Mesendoderm (in vitro differentiated cells): ENCODE measurements at regions not wholly inside any gene's neighbourhood (a gene's known extent, or its start where the extent isn't known, plus 50 kb on each side); places are given as distances from the start of the nearest gene placed in this dataset.
"Not testable (repeated sequence)": the region's sequence is repeated elsewhere in the genome, so short reads cannot be mapped to it uniquely, and the experiment has no call there.

Source experiments
- DNase-seq: peaks from one replicate; pipeline ENCODE4 v3.0.0; 2013
- H2AK5ac ChIP-seq: 2 replicates; pipeline ENCODE4 v1.6.1; 2013; ENCODE audit warnings: low read length, inconsistent platforms
- H2BK120ac ChIP-seq: 2 replicates; pipeline ENCODE4 v1.6.1; 2013; ENCODE audit warnings: low read depth, mild to moderate bottlenecking, low read length, moderate library complexity, mixed read lengths
- H2BK15ac ChIP-seq: replicated peaks from 2 replicates; pipeline ENCODE4 v1.6.1; 2013; ENCODE audit warnings: low read depth, mild to moderate bottlenecking, moderate library complexity
- H2BK5ac ChIP-seq: 2 replicates; pipeline ENCODE4 v1.6.1; 2013; ENCODE audit warnings: low read length, inconsistent platforms
- H3K18ac ChIP-seq: 2 replicates; pipeline ENCODE4 v1.6.1; 2013; ENCODE audit warnings: mild to moderate bottlenecking, low read length, mixed read lengths
- H3K23ac ChIP-seq: one replicate; pipeline ENCODE4 v1.6.1; 2013; ENCODE audit warnings: low read length
- H3K27ac ChIP-seq: 2 replicates; pipeline ENCODE4 v1.5.1; 2013; ENCODE audit warnings: low read depth, mild to moderate bottlenecking, inconsistent platforms, low read length, moderate library complexity
- H3K27me3 ChIP-seq: 2 replicates; pipeline ENCODE4 v1.6.1; 2013; ENCODE audit warnings: low read length, control low read depth, mild to moderate bottlenecking, inconsistent platforms; ENCODE audit not compliant: insufficient read depth, poor library complexity
- H3K36me3 ChIP-seq: 2 replicates; pipeline ENCODE4 v1.6.1; 2013; ENCODE audit warnings: low read length, inconsistent platforms; ENCODE audit not compliant: control insufficient read depth, insufficient read depth
- H3K4ac ChIP-seq: one replicate; pipeline ENCODE4 v1.6.1; 2013; ENCODE audit warnings: low read depth, mild to moderate bottlenecking, low read length, moderate library complexity
- H3K4me1 ChIP-seq: 2 replicates; pipeline ENCODE4 v1.6.1; 2013; ENCODE audit warnings: low read depth, low read length, inconsistent platforms; ENCODE audit not compliant: control insufficient read depth
- H3K4me2 ChIP-seq: 2 replicates; pipeline ENCODE4 v1.6.1; 2013; ENCODE audit warnings: low read length
- H3K4me3 ChIP-seq: 2 replicates; pipeline ENCODE4 v1.5.1; 2013; ENCODE audit warnings: mild to moderate bottlenecking, low read length
- H3K56ac ChIP-seq: one replicate; pipeline ENCODE4 v1.6.1; 2013; ENCODE audit warnings: low read length
- H3K79me1 ChIP-seq: 2 replicates; pipeline ENCODE4 v1.6.1; 2013; ENCODE audit warnings: low read length, inconsistent platforms
- H3K79me2 ChIP-seq: 2 replicates; pipeline ENCODE4 v1.6.1; 2013; ENCODE audit warnings: mild to moderate bottlenecking, low read length; ENCODE audit not compliant: control insufficient read depth, insufficient read depth
- H3K9ac ChIP-seq: 2 replicates; pipeline ENCODE4 v1.6.1; 2013; ENCODE audit warnings: low read length, inconsistent platforms
- H4K5ac ChIP-seq: one replicate; pipeline ENCODE4 v1.6.1; 2013; ENCODE audit warnings: low read length
- H4K8ac ChIP-seq: one replicate; pipeline ENCODE4 v1.6.1; 2013; ENCODE audit warnings: low read depth, mild to moderate bottlenecking, control low read depth, low read length, moderate library complexity
- WGBS: extraction: QIAGEN DNeasy Blood & Tissue Kit; methylation state at CpG from one replicate; pipeline ENCODE4 v1.1.7; 2013; ENCODE audit warnings: low lambda C conversion rate, missing lambda C conversion rate; ENCODE audit not compliant: insufficient coverage; ENCODE audit errors: extremely low coverage; 5-methylcytosine and 5-hydroxymethylcytosine counted together

GRCh38 chr1:221972276-221973235 is 230.7 kb upstream of the DUSP10 start:
- H3K4me3 ChIP-seq: no peak overlapping the region
- peak; percentile 89 for DNase-seq
- H3K23ac ChIP-seq: no peak overlapping the region
- H3K27ac ChIP-seq: peak overlapping the region; percentile 83
- peak overlapping the region; percentile 2 for H3K9ac ChIP-seq
- peak overlapping the region; percentile 99 for H3K18ac ChIP-seq
- no peak overlapping the region for H2BK15ac ChIP-seq
- no peaks in the 10 kb centered on the region for H3K36me3 ChIP-seq
- peak overlapping the region; percentile 97 for H4K5ac ChIP-seq
- H2AK5ac ChIP-seq: no peak overlapping the region
- peak overlapping the region; percentile 94 for H4K8ac ChIP-seq
- WGBS: no CpG with 5 or more reads among the region's 10 CpGs
- peaks cover 2% of the 10 kb centered on the region for H3K4me1 ChIP-seq
- no peaks in the 10 kb centered on the region for H3K79me2 ChIP-seq
- H3K79me1 ChIP-seq: no peaks in the 10 kb centered on the region
- peak overlapping the region; percentile 94 for H3K4ac ChIP-seq
- H2BK120ac ChIP-seq: peak overlapping the region; percentile 100
- no peaks in the 10 kb centered on the region for H3K27me3 ChIP-seq
- peak overlapping the region; percentile 45 for H3K56ac ChIP-seq
- H3K4me2 ChIP-seq: no peak overlapping the region
- peak overlapping the region; percentile 80 for H2BK5ac ChIP-seq

DNA sequence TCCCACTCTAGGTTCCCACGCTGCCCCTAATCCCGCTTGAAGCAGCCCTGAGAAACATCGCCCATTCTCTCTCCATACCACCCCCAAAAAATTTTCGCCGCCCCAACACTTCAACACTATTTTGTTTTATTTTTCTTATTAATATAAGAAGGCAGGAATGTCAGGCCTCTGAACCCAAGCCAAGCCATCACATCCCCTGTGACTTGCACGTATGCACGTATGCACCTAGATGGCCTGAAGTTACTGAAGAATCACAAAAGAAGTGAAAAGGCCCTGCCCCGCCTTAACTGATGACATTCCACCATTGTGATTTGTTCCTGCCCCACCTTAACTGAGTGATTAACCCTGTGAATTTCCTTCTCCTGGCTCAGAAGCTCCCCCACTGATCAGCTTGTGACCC is 229.1 kb upstream of the DUSP10 start:
- H3K4ac ChIP-seq, H2AK5ac ChIP-seq, H3K23ac ChIP-seq, H3K4me3 ChIP-seq, H2BK120ac ChIP-seq, H3K27ac ChIP-seq, H3K79me1 ChIP-seq, H3K18ac ChIP-seq, H4K8ac ChIP-seq, H2BK5ac ChIP-seq, H3K9ac ChIP-seq, H3K79me2 ChIP-seq, H3K4me2 ChIP-seq, H2BK15ac ChIP-seq, H4K5ac ChIP-seq, H3K56ac ChIP-seq, H3K4me1 ChIP-seq, H3K27me3 ChIP-seq, H3K36me3 ChIP-seq: not testable (repeated sequence)
- WGBS: no CpG with 5 or more reads among the region's 8 CpGs
- DNase-seq: peak; percentile 54

GRCh38 chr1:221969298-221969858 is 227.5 kb upstream of the DUSP10 start:
- not testable (repeated sequence) for H3K4me1 ChIP-seq, H4K8ac ChIP-seq, H3K79me1 ChIP-seq, DNase-seq, H3K4ac ChIP-seq, H3K4me2 ChIP-seq, H3K36me3 ChIP-seq, H3K27ac ChIP-seq, H2BK15ac ChIP-seq, H3K23ac ChIP-seq, H3K4me3 ChIP-seq, H2AK5ac ChIP-seq, H3K9ac ChIP-seq, H2BK120ac ChIP-seq, H3K27me3 ChIP-seq, H4K5ac ChIP-seq, H3K79me2 ChIP-seq
- peak overlapping the region; percentile 51 for H3K18ac ChIP-seq
- H2BK5ac ChIP-seq: peak overlapping the region; percentile 55
- peak overlapping the region; percentile 79 for H3K56ac ChIP-seq
- WGBS: no CpG with 5 or more reads among the region's 6 CpGs

DNA sequence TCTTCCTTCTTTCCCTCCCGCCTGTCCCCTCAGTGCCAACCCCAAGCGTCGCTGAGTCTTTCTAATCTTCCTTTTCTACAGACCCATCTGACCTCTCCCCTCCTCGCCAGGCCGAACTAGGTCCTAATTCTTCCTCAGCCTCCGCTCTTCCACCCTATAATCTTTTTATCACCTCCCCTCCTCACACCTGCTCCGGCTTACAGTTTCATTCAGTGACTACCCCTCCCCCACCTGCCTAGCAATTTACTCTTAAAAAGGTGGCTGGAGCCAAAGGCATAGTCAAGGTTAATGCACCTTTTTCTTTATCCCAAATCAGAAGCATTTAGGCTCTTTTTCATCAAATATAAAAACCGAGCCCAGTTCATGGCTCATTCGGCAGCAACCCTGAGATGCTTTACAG is 225.6 kb upstream of the DUSP10 start:
- WGBS: no CpG with 5 or more reads among the region's 9 CpGs
- H3K18ac ChIP-seq: not testable (repeated sequence)

DNA sequence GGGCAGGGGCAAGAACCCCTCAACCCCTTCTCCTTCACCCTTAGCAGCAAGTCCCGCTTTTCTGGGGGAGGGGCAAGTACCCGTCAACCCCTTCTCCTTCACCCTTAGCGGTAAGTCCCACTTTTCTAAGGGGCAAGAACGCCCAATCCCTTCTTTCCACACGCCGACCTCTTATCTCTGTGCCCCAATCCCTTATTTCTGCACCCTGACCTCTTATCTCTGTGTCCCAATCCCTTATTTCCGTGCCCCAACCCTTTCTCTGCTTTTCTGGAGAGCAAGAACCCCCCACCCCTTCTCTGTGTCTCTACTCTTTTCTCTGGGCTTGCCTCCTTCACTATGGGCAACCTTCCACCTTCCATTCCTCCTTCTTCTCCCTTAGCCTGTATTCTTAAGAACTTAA is 225.0 kb upstream of the DUSP10 start:
- H3K23ac ChIP-seq, H3K4ac ChIP-seq, H3K18ac ChIP-seq, H3K36me3 ChIP-seq, H3K4me3 ChIP-seq, DNase-seq, H2BK5ac ChIP-seq, H3K79me1 ChIP-seq, H3K4me1 ChIP-seq, H2BK15ac ChIP-seq, H3K27me3 ChIP-seq, H2BK120ac ChIP-seq, H2AK5ac ChIP-seq, H4K8ac ChIP-seq, H4K5ac ChIP-seq, H3K27ac ChIP-seq, H3K4me2 ChIP-seq, H3K79me2 ChIP-seq: not testable (repeated sequence)
- Histone ChIP-seq H3K56ac (peak overlapping the region; percentile 62), H3K9ac (peak overlapping the region; percentile 9)
- WGBS: no CpG with 5 or more reads among the region's 7 CpGs

More for the DNA sequence above, 225.6 kb upstream of the DUSP10 start:
- peak overlapping the region; percentile 19 for H3K27ac ChIP-seq
- not testable (repeated sequence) for H4K8ac ChIP-seq, H4K5ac ChIP-seq, H3K27me3 ChIP-seq, H3K9ac ChIP-seq, H3K23ac ChIP-seq, H3K79me2 ChIP-seq, H3K4me3 ChIP-seq, H3K4me2 ChIP-seq, H3K79me1 ChIP-seq, H2BK15ac ChIP-seq, H2BK5ac ChIP-seq, H3K4me1 ChIP-seq, H3K56ac ChIP-seq, H2AK5ac ChIP-seq, H3K36me3 ChIP-seq, H3K4ac ChIP-seq, H2BK120ac ChIP-seq
- DNase-seq: peak; percentile 53
